Nephron (organoid): ENCODE measurements at regions not wholly inside any gene's neighbourhood (a gene's known extent, or its start where the extent isn't known, plus 50 kb on each side); places are given as distances from the start of the nearest gene placed in this dataset.

ENCODE experiments used
- H3K27ac Mint-ChIP-seq, 3 experiments: 2 replicates each; pipeline ENCODE4 v1.8.0; 2020; ENCODE audit warnings: mixed read lengths in 3 of 3, mild to moderate bottlenecking in 2 of 3, moderate library complexity in 1 of 3
- H3K27me3 Mint-ChIP-seq: 2 replicates; pipeline ENCODE4 v1.8.0; 2021; ENCODE audit warnings: low read depth, mild to moderate bottlenecking, moderate library complexity, mixed read lengths
- H3K36me3 Mint-ChIP-seq: 2 replicates; pipeline ENCODE4 v1.8.0; 2020; ENCODE audit warnings: low read depth, mixed read lengths
- H3K4me1 Mint-ChIP-seq: 2 replicates; pipeline ENCODE4 v1.8.0; 2020; ENCODE audit warnings: mixed read lengths
- H3K4me3 Mint-ChIP-seq, 3 experiments: 2 replicates each; pipeline ENCODE4 v1.8.0; 2020; ENCODE audit warnings: mild to moderate bottlenecking in 3 of 3, mixed read lengths in 3 of 3, moderate library complexity in 2 of 3
- H3K9me3 Mint-ChIP-seq: 2 replicates; pipeline ENCODE4 v1.8.0; 2020; ENCODE audit warnings: mixed read lengths
- CTCF ChIP-seq, 3 experiments: fragments of 200-600 bp; sonication (generic); IDR thresholded peaks; one replicate each; pipeline ENCODE4 v1.5.0; 2021; ENCODE audit warnings: antibody characterized with exemption in 3 of 3; ENCODE audit not compliant: unreplicated experiment in 3 of 3

- peaks cover 37% of the 10 kb centered on the region for H3K27me3 Mint-ChIP-seq
- no peaks in the 10 kb centered on the region for H3K9me3 Mint-ChIP-seq
- no peak for TF ChIP-seq CTCF (IDR thresholded peaks at IDR 0.05; ENCODE audit: unreplicated experiment in 3 of 3)
- no peaks in the 10 kb centered on the region for H3K36me3 Mint-ChIP-seq
- no peak overlapping the region for H3K4me3 Mint-ChIP-seq
- H3K4me1 Mint-ChIP-seq, result no peaks in the 10 kb centered on the region
- no peak overlapping the region for H3K27ac Mint-ChIP-seq
These were observed 152.1 kb upstream of the SOX21 start for GRCh38 chr13:94864474-94864873.

- Mint-ChIP-seq H3K4me3 (peak overlapping the region in 2 of 3 experiments; percentile 40 to 47), H3K36me3 (no peaks in the 10 kb centered on the region), H3K9me3 (no peaks in the 10 kb centered on the region), H3K27me3 (peaks cover 27% of the 10 kb centered on the region), H3K4me1 (no peaks in the 10 kb centered on the region), H3K27ac (no peak overlapping the region)
- TF ChIP-seq CTCF (IDR thresholded peaks at IDR 0.05; ENCODE audit: unreplicated experiment in 3 of 3), result no peak
These were observed 148.6 kb upstream of the SOX21 start for GRCh38 chr13:94860981-94861407.

- Mint-ChIP-seq H3K4me3 (no peak overlapping the region), H3K4me1 (no peaks in the 10 kb centered on the region), H3K27me3 (peaks cover 17% of the 10 kb centered on the region), H3K9me3 (no peaks in the 10 kb centered on the region), H3K36me3 (no peaks in the 10 kb centered on the region), H3K27ac (no peak overlapping the region)
- TF ChIP-seq CTCF (IDR thresholded peaks at IDR 0.05; ENCODE audit: unreplicated experiment in 3 of 3), result no peak
These were observed 147.5 kb upstream of the SOX21 start for GRCh38 chr13:94859811-94860210.

- Mint-ChIP-seq H3K27me3 (peaks cover 12% of the 10 kb centered on the region), H3K4me1 (no peaks in the 10 kb centered on the region), H3K4me3 (no peak overlapping the region), H3K27ac (no peak overlapping the region), H3K9me3 (no peaks in the 10 kb centered on the region), H3K36me3 (no peaks in the 10 kb centered on the region)
- TF ChIP-seq CTCF (IDR thresholded peaks at IDR 0.05; ENCODE audit: unreplicated experiment in 3 of 3), result no peak
These were observed 146.9 kb upstream of the SOX21 start for GRCh38 chr13:94859278-94859691.

GRCh38 chr13:94858856-94859255 is 146.5 kb upstream of the SOX21 start:
- H3K4me1 Mint-ChIP-seq, result no peaks in the 10 kb centered on the region
- H3K27ac Mint-ChIP-seq, result no peak overlapping the region
- TF ChIP-seq CTCF (IDR thresholded peaks at IDR 0.05; ENCODE audit: unreplicated experiment in 3 of 3), result no peak
- no peaks in the 10 kb centered on the region for H3K36me3 Mint-ChIP-seq
- no peaks in the 10 kb centered on the region for H3K9me3 Mint-ChIP-seq
- peaks cover 10% of the 10 kb centered on the region for H3K27me3 Mint-ChIP-seq
- no peak overlapping the region for H3K4me3 Mint-ChIP-seq

GRCh38 chr13:94854688-94855087 is 142.3 kb upstream of the SOX21 start:
- Mint-ChIP-seq H3K9me3 (no peaks in the 10 kb centered on the region), H3K4me1 (no peaks in the 10 kb centered on the region), H3K36me3 (no peaks in the 10 kb centered on the region), H3K27ac (no peak overlapping the region), H3K4me3 (no peak overlapping the region), H3K27me3 (no peaks in the 10 kb centered on the region)
- TF ChIP-seq CTCF (IDR thresholded peaks at IDR 0.05; ENCODE audit: unreplicated experiment in 3 of 3), result no peak
